Raji (cell line): ENCODE measurements at regions not wholly inside any gene's neighbourhood (a gene's known extent, or its start where the extent isn't known, plus 50 kb on each side); places are given as distances from the start of the nearest gene placed in this dataset.

Experiments
- POLR2A ChIP-seq: IDR thresholded peaks from 2 replicates; pipeline ENCODE4 v1.6.1; 2011; ENCODE audit warnings: low read depth, low read length, control low read depth; ENCODE audit not compliant: insufficient read depth

DNA sequence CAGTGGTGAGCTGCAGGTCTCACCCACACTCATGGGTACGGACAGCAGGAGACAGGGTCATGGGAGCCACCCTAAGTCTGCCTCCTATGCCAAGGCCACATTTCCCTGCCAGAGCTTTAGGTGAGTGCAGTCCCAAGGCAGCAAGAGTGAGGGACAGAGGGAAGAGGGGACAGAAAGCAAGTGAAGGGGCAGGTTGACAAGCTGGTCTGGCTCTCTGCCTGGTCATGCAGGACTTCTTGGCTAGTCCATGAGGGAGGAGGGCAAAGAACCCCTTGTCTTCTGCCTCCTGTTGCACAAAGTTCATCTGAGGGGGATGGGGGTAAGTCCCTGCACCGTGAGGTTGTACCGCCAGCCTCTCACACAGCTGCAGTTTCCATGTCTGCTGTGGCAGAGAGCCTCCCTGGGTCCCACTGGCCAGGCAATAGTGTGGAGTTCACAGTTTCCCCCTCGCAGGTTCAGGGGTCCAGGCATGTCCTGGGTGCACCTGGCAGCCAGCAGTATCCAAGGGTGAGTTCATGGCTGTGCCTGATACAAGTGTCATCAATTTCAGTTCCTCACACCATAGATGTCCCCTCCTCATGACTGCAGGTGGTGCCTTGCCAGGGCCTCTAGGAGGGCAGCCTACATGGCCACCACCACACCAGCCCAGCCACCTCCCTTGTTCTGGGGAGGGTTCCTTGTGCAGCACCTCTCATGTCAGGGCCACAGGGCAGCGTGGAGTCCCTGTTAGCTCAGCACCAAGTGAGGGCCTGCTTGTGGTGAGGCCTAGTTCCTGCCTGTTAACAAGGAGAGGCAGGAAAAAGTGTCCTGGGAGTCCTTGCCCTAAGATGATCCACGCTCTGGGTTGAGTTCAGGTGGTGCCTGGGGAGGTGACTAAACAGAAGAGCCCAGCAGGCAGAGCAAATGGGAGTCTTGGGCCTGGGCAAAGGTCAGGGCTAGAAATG, 72.5 kb downstream of the ADRA2C start:
- TF ChIP-seq POLR2A: no peak

DNA sequence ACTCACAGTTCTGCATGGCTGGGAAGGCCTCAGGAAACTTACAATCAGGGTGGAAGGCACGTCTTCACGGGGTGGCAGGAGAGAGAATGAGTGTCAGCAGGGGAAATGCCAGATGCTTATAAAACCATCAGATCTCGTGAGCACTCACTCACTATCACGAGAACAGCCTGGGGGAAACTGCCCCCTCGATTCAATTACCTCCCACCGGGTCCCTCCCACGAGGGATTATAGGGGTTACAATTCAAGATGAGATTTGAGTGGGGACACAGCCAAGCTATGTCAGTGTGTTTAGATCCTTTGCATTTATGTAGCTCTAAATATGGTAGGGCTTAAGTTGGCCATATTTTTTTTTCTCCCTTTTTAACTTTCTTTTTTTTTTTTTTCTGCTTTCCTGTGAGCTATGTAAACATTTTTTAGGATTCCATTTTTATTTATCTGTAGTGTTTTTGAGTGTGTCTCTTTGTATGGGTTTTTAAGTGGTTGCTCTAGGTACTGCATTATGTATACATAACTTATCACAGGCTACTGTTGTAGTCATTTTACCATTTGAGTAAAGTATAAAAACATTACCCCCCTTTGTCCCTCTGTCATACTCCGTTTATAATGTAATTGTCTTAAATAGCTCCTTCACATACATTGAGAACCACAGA, 79.0 kb downstream of the ADRA2C start:
- TF ChIP-seq POLR2A: no peak

DNA sequence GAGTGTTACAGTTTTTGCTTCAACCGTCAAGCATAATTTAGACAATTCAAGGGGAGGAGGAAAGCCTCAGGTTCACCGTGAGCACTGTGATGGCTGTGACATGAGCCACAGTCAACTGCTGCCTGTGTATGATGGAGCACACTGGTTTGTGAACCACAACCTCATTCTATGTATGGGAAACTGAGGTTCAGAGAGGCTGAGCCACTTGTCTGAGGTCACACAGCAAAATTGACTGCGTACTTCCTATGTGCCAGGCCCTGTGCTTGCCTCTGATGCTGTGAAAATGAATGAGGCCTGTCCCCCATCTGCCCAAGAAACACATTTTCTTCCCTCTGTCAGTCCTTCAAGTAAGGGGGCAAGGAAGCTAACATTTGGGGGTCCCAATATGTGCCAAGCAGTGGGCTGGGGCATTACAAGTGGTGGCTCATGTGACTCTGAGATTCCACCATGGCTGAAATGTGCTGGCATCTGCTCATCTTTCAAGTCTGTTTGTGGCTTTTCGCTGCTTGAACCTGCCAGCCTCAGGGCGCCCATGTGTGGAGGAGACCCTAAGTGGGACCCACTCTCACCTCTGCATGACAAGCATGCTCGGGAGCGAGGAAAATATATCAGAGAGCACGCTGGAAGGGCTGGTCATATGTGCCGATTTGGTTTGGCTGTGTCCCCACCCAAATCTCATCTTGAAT, 79.7 kb downstream of the ADRA2C start:
- TF ChIP-seq POLR2A: no peak

DNA sequence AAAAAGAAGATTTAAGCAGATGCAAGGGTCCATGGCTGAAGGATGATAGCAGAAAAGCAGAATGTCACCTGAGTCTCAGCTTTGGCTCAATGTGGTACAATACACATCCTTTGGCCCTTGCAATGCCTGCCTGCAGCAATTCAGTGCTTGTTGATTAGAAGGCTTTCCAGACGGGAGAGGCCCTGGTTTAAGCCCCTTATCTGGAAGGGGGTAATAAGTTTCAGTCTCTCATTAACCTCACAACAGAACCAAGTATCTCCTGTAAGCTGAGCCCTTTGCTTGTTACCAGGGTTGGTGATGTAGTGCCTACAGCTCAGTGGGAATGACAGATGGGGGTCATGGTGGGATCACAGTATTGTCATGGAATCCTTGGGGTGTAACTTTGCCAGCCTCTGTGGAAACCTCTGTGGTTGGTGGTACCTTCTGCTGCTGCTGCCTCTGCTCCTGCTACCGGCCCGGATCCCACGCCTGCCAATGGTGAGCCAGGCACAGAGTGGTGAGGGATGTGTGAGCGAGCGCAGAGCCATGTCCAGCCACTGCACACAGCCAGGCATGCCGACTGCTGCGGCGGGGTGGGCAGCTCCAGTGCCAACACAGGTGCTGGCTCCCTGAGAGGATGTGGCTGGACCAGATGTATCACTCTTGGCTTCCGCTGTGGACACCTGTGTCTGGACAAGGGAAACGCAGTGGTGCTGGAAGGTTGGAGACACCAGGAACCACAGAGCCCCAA, 81.2 kb downstream of the ADRA2C start:
- no peak for TF ChIP-seq POLR2A

DNA sequence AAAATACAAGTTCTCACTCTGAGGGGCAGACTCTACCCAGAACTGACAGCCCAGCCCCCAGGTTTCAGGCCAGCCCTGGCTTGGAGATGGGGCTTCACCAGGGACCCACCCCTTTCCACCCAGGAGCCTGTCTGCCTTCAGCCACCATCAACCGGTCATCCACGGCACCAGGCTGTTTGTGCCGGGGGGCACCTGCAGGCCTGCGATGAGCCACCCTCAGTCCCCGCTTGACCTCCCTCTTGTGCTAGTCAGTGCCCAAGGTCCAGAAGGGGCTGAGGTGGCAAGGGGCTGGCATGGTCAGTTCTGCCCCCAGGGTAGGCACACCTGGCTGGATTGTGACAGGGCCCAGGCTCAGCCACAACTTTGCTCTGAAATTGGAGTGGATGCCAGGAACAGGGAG, 82.1 kb downstream of the ADRA2C start:
- TF ChIP-seq POLR2A: no peak

DNA sequence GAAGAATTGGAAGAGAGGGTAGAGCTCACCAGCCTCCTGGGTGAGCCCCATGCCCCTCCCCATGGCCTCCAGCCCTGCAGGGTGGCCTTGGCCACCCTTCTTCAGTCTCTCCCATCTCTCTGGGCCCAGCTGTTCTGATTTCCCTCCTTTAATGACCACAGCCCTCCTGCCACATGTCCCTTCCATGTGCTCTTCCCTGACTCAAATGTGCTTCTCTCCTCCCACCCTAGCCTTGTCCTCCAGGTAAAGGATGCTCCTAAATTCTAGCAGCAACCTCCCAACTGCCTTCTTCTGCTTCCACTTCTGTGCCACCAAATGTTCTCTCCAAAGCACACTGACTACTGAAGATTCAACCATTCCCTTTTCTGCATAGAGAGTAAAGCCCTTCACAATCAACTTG, 83.0 kb downstream of the ADRA2C start:
- no peak for TF ChIP-seq POLR2A

DNA sequence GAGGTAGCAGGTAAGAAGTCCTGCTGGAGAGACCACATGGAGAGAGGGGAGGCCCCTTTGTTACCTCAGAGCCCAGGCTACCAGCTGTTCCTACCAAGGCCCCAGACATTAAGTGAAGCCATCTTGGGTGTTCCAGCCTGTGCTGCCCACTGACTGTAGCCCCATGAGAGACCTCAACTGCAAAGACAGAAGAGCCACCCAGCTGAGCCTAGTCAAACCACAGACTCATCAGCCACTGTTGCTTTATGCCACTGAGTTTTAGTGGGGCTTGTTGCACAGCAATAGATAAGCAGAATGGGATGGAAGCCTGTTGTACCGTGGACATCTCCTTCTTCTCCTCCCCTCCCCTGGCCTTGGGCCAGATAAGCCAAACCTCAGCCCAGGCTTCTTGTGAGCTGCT, 83.9 kb downstream of the ADRA2C start:
- no peak for TF ChIP-seq POLR2A

DNA sequence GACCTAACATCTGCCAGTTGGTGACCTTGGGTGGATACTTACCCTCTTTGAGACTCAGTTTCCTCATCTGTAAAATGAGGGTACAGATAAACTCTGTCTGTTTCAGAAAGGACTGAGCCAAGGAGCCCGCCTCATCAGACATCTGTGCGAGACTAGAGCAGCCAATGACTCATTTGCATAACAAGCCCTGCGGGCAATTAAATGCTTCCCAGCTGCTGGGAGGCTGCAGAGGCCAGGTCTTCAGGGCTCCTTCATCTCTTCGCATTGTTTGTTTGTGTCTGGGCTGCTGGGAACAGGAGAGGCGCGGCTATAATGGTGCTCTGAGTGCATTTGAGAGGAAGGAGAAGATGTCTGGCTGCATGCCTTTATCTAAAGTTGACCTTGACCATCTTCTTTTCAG, 85.0 kb downstream of the ADRA2C start:
- TF ChIP-seq POLR2A: no peak

DNA sequence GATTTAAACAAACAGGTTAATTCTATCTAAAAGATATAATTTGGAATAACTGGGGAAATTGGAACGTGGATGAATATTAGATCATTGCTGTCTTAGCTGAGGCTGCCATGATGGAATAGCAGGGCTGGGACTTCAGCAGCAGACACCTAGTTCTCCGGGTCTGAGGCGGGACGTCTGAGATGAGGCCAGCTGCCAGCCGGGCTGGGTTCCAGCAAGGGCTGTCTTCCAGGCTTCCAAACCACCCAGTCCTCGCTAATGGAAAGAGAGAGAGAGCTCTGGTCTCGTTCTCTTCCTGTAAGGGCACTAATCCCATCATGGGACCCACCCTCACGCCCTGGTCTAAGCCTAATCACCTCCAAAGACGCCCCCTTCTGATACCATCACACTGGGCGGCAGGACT, 85.7 kb downstream of the ADRA2C start:
- no peak for TF ChIP-seq POLR2A

DNA sequence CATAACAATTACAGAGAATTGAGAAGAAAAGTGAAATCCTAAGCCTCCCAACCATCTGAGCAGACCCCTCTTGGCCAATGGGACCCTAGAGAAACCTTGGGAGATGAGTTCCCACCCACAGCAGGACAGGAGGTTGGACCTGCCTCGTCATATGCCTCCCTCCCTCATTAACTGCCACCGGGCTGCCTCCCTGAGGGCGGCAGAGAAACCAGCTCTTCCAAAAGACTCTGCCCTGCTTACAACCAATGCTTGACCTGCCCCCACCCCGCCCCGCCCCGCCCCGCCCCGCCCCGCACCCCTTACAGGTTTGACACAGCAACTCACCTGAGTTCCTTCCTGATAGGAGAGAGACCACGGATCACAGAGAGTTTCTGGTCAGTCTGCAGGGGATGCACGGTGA, 86.1 kb downstream of the ADRA2C start:
- TF ChIP-seq POLR2A: no peak

DNA sequence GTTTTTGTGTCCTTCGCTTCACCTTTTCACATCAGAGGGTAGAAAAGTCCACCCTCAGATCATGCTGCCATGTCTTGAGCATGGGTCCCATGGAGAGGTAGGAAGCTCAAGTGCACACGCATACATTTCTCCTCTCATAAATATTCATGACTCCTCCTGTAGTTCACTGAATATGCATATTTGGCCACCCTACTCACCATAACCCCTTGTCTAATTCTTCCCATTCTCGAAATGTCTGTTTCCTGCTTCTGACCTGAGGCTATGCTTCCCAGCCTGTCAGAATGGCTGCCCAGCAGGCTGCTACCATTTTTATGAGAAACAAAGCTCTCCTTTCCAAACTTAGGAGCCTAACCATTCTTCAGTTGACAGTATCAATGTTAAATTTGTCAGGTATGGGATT, 86.5 kb downstream of the ADRA2C start:
- no peak for TF ChIP-seq POLR2A

DNA sequence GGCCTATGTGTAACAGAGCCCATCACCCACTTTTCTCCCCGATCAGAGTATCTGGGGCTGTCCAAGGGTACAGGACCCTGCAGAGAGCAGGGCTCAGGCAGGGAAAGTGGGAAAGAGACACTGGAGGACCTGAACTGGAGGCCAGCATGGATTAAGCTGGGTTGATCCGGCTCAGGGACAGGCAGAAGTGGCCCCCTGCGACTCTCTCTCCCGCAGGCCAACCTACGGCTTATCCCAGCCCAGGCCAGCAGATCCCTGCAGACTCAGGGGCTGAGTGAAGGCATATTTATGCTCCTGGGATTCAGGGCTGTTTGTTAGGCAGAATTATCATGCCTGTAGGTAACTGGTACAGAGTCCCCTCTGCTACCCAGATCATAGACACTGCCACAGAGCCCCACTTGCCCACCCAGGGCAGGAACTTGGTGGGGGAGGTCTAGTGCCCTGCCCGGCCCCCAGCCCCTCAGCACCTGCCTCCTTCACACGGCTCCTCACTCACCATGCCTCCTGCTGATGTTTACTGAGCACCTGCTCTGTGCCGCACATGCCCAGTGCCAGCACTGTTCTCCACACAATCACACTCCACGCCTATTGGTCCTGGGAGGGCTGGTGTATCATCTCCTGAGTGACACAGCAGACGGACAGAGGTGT, 87.3 kb downstream of the ADRA2C start:
- TF ChIP-seq POLR2A: no peak

DNA sequence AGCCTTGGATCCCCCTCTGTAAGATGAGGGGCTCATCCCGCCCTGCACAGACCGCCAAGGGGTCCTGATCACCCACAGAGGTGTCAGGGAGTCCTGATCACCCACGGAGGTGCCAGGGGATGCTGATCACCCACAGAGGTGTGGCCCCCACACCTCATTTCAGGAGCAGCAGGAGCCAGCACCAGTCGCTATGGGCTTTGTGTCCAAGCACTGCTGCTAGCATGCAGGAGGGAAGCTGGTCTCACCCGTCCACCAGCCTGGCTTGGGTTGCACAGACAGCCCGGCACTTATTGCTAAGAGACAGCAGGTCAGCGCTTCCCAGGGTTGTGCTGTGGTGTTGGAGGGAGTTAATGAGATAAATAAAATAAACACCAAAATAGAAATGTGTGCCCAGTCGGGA, 88.5 kb downstream of the ADRA2C start:
- no peak for TF ChIP-seq POLR2A

DNA sequence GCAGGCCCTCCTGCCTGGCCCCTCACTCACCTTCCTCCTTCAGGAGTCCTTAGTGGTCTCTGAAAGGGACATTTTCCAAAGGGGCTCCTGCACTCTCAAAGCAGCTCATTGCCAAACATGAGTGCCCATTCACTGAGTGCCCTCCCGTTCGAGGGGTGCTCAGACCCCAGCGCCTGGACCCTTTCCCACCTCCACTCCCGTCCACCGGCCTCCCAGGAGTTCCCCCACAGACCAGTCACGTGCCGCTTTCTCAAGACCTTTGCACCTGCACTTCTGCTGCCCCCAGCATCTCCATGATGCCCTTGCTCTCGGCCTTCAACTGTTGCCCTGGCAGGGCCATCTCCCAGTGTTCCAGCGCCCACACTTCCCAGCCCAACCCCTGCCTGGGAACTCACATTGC, 89.5 kb downstream of the ADRA2C start:
- no peak for TF ChIP-seq POLR2A
